ENCODE measurements at regions not wholly inside any gene's neighbourhood (a gene's known extent, or its start where the extent isn't known, plus 50 kb on each side); places are given as distances from the start of the nearest gene placed in this dataset.
"Not testable (repeated sequence)": the region's sequence is repeated elsewhere in the genome, so short reads cannot be mapped to it uniquely, and the experiment has no call there.

DNA sequence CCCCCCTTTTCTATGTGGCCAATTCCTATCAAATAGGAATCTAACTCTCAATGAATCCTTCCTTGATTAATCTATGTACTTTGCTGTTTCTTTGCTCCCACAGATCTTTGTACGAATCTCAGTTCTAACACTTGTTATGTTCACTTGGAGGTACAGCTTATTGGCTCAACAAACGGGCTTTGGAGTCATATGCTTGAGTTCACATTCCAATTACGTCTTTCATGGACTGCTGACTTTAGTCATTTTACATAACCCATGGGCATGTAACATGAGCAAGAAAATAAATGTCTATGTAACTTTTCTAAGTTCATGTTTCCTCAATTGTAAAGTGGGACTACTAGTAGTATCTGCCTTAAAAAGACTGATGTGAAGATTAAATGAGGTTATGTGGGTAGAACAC is 123.2 kb upstream of the TBC1D5 start:
- Histone ChIP-seq H3K27me3 (ENCODE audit: control insufficient read depth in 1 of 2, insufficient read depth in 1 of 2, low read length in 2 of 2) (no peaks in the 10 kb centered on the region), H3K14ac (ENCODE audit: low read length in 2 of 2) (no peak overlapping the region), H3K9me3 (ENCODE audit: control insufficient read depth, low read length) (no peaks in the 10 kb centered on the region), H4K8ac (ENCODE audit: low read length) (no peak overlapping the region), H3K18ac (ENCODE audit: low read depth in 1 of 2, low read length in 2 of 2) (no peak overlapping the region), H3K23ac (ENCODE audit: low read length in 2 of 2) (no peak overlapping the region), H3K27ac (ENCODE audit: low read length, poor library complexity, severe bottlenecking) (no peak overlapping the region), H2BK5ac (ENCODE audit: low read depth, low read length, poor library complexity, severe bottlenecking) (no peak overlapping the region), H3K4ac (ENCODE audit: low read depth in 1 of 2, low read length in 2 of 2) (no peak overlapping the region), H3K4me1 (ENCODE audit: control insufficient read depth, insufficient read depth, low read depth, low read length) (no peaks in the 10 kb centered on the region), H2BK120ac (ENCODE audit: low read depth, low read length) (no peak overlapping the region), H2BK12ac (ENCODE audit: low read length in 2 of 2) (no peak overlapping the region), H3K4me2 (ENCODE audit: low read length, poor library complexity, severe bottlenecking) (no peak overlapping the region), H3K4me3 (ENCODE audit: insufficient read depth in 1 of 2, low read depth in 1 of 2, low read length in 2 of 2) (no peak overlapping the region), H2AFZ (ENCODE audit: low read depth, low read length) (no peak overlapping the region), H2AK5ac (ENCODE audit: low read length, severe bottlenecking) (no peak overlapping the region), H3K36me3 (ENCODE audit: control insufficient read depth in 1 of 2, insufficient read depth in 2 of 2, low read depth in 1 of 2, low read length in 2 of 2) (no peaks in the 10 kb centered on the region), H3K79me1 (replicated peaks; ENCODE audit: low read length, poor library complexity, severe bottlenecking) (no peaks in the 10 kb centered on the region), H4K91ac (ENCODE audit: low read length) (no peak overlapping the region), H3K9ac (ENCODE audit: low read length) (no peak overlapping the region), H2BK15ac (ENCODE audit: low read depth, poor library complexity, severe bottlenecking) (no peak overlapping the region)
- DNase-seq: no peak
- 81% methylated on average over 2 of the region's 3 CpGs for WGBS

DNA sequence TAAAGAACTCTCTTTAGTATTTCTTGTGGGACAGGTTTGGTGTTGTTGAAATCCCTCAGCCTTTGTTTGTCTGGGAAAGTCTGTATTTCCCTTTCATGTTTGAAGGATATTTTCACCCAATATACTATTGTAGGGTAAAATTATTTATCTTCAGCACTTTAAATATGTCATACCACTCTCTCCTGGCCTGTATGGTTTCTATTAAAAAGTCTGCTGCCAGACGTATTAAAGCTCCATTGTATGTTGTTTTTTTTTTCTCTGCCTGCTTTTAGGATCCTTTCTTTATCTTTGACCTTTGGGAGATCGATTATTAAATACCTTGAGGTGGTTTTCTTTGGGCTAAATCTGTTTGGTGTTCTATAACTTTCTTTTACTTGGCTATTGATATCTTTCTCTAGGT is 119.0 kb upstream of the TBC1D5 start:
- Histone ChIP-seq H3K9ac (ENCODE audit: low read length) (no peak overlapping the region), H3K27me3 (ENCODE audit: control insufficient read depth in 1 of 2, insufficient read depth in 1 of 2, low read length in 2 of 2) (no peaks in the 10 kb centered on the region), H2BK5ac (ENCODE audit: low read depth, low read length, poor library complexity, severe bottlenecking) (no peak overlapping the region), H3K4ac (ENCODE audit: low read depth in 1 of 2, low read length in 2 of 2) (no peak overlapping the region), H3K79me1 (replicated peaks; ENCODE audit: low read length, poor library complexity, severe bottlenecking) (no peaks in the 10 kb centered on the region), H2BK15ac (ENCODE audit: low read depth, poor library complexity, severe bottlenecking) (no peak overlapping the region), H3K9me3 (ENCODE audit: control insufficient read depth, low read length) (no peaks in the 10 kb centered on the region), H2BK12ac (ENCODE audit: low read length in 2 of 2) (no peak overlapping the region), H3K14ac (ENCODE audit: low read length in 2 of 2) (no peak overlapping the region), H2BK120ac (ENCODE audit: low read depth, low read length) (no peak overlapping the region), H3K4me2 (ENCODE audit: low read length, poor library complexity, severe bottlenecking) (no peak overlapping the region), H3K36me3 (ENCODE audit: control insufficient read depth in 1 of 2, insufficient read depth in 2 of 2, low read depth in 1 of 2, low read length in 2 of 2) (no peaks in the 10 kb centered on the region), H4K8ac (ENCODE audit: low read length) (no peak overlapping the region), H3K4me3 (ENCODE audit: insufficient read depth in 1 of 2, low read depth in 1 of 2, low read length in 2 of 2) (no peak overlapping the region), H3K27ac (ENCODE audit: low read length, poor library complexity, severe bottlenecking) (no peak overlapping the region), H3K23ac (ENCODE audit: low read length in 2 of 2) (no peak overlapping the region), H3K18ac (ENCODE audit: low read depth in 1 of 2, low read length in 2 of 2) (no peak overlapping the region), H4K91ac (ENCODE audit: low read length) (no peak overlapping the region), H2AFZ (ENCODE audit: low read depth, low read length) (no peak overlapping the region), H2AK5ac (ENCODE audit: low read length, severe bottlenecking) (no peak overlapping the region), H3K4me1 (ENCODE audit: control insufficient read depth, insufficient read depth, low read depth, low read length) (no peaks in the 10 kb centered on the region)
- no peak for DNase-seq
- WGBS: 73% methylated on average over 1 of the region's 2 CpGs

DNA sequence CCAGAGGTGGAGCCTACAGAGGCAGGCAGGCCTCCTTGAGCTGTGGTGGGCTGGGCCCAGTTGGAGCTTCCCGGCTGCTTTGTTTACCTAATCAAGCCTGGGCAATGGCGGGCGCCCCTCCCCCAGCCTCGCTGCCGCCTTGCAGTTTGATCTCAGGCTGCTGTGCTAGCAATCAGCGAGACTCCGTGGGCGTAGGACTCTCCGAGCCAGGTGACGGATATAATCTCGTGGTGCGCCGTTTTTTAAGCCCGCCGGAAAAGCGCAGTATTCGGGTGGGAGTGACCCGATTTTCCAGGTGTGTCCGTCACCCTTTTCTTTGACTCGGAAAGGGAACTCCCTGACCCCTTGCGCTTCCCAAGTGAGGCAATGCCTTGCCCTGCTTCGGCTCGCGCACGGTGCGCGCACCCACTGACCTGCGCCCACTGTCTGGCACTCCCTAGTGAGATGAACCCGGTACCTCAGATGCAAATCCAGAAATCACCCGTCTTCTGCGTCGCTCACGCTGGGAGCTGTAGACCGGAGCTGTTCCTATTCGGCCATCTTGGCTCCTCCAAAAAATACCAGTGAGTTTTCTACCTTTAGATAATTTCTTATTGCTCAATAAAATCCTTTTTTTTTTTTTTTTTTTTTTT is 118.5 kb upstream of the TBC1D5 start:
- not testable (repeated sequence) for H2BK15ac ChIP-seq (ENCODE audit: low read depth, poor library complexity, severe bottlenecking); H4K8ac ChIP-seq (ENCODE audit: low read length); H3K4me3 ChIP-seq (ENCODE audit: insufficient read depth in 1 of 2, low read depth in 1 of 2, low read length in 2 of 2); H3K9ac ChIP-seq (ENCODE audit: low read length); H3K4me2 ChIP-seq (ENCODE audit: low read length, poor library complexity, severe bottlenecking); H3K79me1 ChIP-seq (replicated peaks; ENCODE audit: low read length, poor library complexity, severe bottlenecking); H3K9me3 ChIP-seq (ENCODE audit: control insufficient read depth, low read length); H2BK12ac ChIP-seq (ENCODE audit: low read length in 2 of 2); H3K36me3 ChIP-seq (ENCODE audit: control insufficient read depth in 1 of 2, insufficient read depth in 2 of 2, low read depth in 1 of 2, low read length in 2 of 2); H2BK120ac ChIP-seq (ENCODE audit: low read depth, low read length); H3K14ac ChIP-seq (ENCODE audit: low read length in 2 of 2); H2AFZ ChIP-seq (ENCODE audit: low read depth, low read length); H3K23ac ChIP-seq (ENCODE audit: low read length in 2 of 2); H2AK5ac ChIP-seq (ENCODE audit: low read length, severe bottlenecking); H3K27ac ChIP-seq (ENCODE audit: low read length, poor library complexity, severe bottlenecking); H3K4me1 ChIP-seq (ENCODE audit: control insufficient read depth, insufficient read depth, low read depth, low read length); H3K4ac ChIP-seq (ENCODE audit: low read depth in 1 of 2, low read length in 2 of 2); H2BK5ac ChIP-seq (ENCODE audit: low read depth, low read length, poor library complexity, severe bottlenecking); H3K18ac ChIP-seq (ENCODE audit: low read depth in 1 of 2, low read length in 2 of 2); H4K91ac ChIP-seq (ENCODE audit: low read length); H3K27me3 ChIP-seq (ENCODE audit: control insufficient read depth in 1 of 2, insufficient read depth in 1 of 2, low read length in 2 of 2); DNase-seq
- WGBS: 68% methylated on average over 33 of the region's 35 CpGs

DNA sequence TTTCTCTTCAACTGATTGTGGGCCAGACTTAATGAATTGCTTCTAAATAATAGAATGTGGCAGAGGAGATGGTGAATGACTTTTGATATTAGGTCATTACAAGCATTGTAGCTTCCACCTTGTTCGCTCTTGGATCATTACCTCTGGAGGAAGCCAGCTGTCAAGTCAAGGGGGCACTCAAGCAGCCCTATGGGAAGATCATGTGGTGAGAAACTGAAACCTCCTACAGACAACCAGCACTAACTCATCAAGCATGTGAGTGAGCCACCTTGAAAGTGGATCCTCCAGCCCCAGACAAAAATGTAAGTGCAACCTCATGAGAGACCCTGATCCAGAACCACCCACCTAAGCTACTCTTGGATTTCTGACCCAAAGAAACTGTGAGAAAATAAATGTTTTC is 109.8 kb upstream of the TBC1D5 start:
- Histone ChIP-seq H3K23ac (ENCODE audit: low read length in 2 of 2) (no peak overlapping the region), H4K91ac (ENCODE audit: low read length) (no peak overlapping the region), H3K27me3 (ENCODE audit: control insufficient read depth in 1 of 2, insufficient read depth in 1 of 2, low read length in 2 of 2) (no peaks in the 10 kb centered on the region), H2AK5ac (ENCODE audit: low read length, severe bottlenecking) (no peak overlapping the region), H3K4ac (ENCODE audit: low read depth in 1 of 2, low read length in 2 of 2) (no peak overlapping the region), H3K9ac (ENCODE audit: low read length) (no peak overlapping the region), H3K4me2 (ENCODE audit: low read length, poor library complexity, severe bottlenecking) (no peak overlapping the region), H3K79me1 (replicated peaks; ENCODE audit: low read length, poor library complexity, severe bottlenecking) (no peaks in the 10 kb centered on the region), H3K36me3 (ENCODE audit: control insufficient read depth in 1 of 2, insufficient read depth in 2 of 2, low read depth in 1 of 2, low read length in 2 of 2) (no peaks in the 10 kb centered on the region), H3K18ac (ENCODE audit: low read depth in 1 of 2, low read length in 2 of 2) (no peak overlapping the region), H2BK12ac (ENCODE audit: low read length in 2 of 2) (no peak overlapping the region), H2BK120ac (ENCODE audit: low read depth, low read length) (no peak overlapping the region), H3K4me1 (ENCODE audit: control insufficient read depth, insufficient read depth, low read depth, low read length) (no peaks in the 10 kb centered on the region), H3K14ac (ENCODE audit: low read length in 2 of 2) (no peak overlapping the region), H2BK15ac (ENCODE audit: low read depth, poor library complexity, severe bottlenecking) (no peak overlapping the region), H3K4me3 (ENCODE audit: insufficient read depth in 1 of 2, low read depth in 1 of 2, low read length in 2 of 2) (no peak overlapping the region), H3K9me3 (ENCODE audit: control insufficient read depth, low read length) (no peaks in the 10 kb centered on the region), H3K27ac (ENCODE audit: low read length, poor library complexity, severe bottlenecking) (no peak overlapping the region), H4K8ac (ENCODE audit: low read length) (no peak overlapping the region), H2BK5ac (ENCODE audit: low read depth, low read length, poor library complexity, severe bottlenecking) (no peak overlapping the region), H2AFZ (ENCODE audit: low read depth, low read length) (no peak overlapping the region)
- WGBS: 100% methylated on average over 1 of the region's 1 CpG
- DNase-seq: no peak

All from mesenchymal stem cell (in vitro differentiated cells and primary cell).